KOPT-K1 (cell line): ENCODE measurements at regions not wholly inside any gene's neighbourhood (a gene's known extent, or its start where the extent isn't known, plus 50 kb on each side); places are given as distances from the start of the nearest gene placed in this dataset.
A peak's percentile ranks its signal among the peaks of the same experiment; 100 is the strongest.

Experiments used
- H3K27ac ChIP-seq: fragments of 200-600 bp; sonication (generic); 2 replicates; pipeline ENCODE4 v1.5.1; 2016; ENCODE audit warnings: antibody characterized with exemption, mild to moderate bottlenecking, low read depth, low read length; ENCODE audit not compliant: poor library complexity, severe bottlenecking
- H3K36me3 ChIP-seq: fragments of 200-600 bp; sonication (generic); 2 replicates; pipeline ENCODE4 v1.5.1; 2017; ENCODE audit warnings: antibody characterized with exemption, mild to moderate bottlenecking, low read length, moderate library complexity; ENCODE audit not compliant: insufficient read depth
- H3K9me3 ChIP-seq: fragments of 200-600 bp; sonication (generic); 2 replicates; pipeline ENCODE4 v1.5.1; 2017; ENCODE audit warnings: antibody characterized with exemption, low read length, mild to moderate bottlenecking; ENCODE audit not compliant: insufficient read depth, poor library complexity, severe bottlenecking

DNA sequence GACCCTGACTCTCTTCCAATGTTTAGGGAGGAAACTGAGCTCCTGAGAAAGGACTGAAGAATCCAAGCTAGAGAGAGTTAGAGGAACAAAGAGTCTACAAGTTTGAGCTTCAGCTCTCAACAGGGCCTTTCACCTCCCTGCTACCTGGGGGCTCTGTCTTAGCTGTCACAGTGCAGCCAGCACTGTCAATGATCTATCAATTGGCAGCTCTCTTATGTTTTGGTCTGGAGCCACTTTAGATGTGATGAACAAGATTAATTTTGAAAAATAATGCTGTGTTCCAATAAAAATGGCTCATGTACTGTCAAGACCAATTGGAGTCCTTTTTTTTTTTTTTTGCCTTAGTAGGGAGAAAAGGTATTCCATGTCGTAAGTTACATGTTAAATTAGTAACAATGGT is 215.8 kb upstream of the TRIB2 start:
- Histone ChIP-seq H3K27ac (peak overlapping the region; percentile 88), H3K36me3 (no peaks in the 10 kb centered on the region)

GRCh38 chr2:12501469-12502158 is 215.1 kb upstream of the TRIB2 start:
- H3K9me3 ChIP-seq: no peaks in the 10 kb centered on the region
- H3K36me3 ChIP-seq: no peaks in the 10 kb centered on the region
- peak overlapping the region; percentile 88 for H3K27ac ChIP-seq

More for the DNA sequence above, 215.8 kb upstream of the TRIB2 start:
- no peaks in the 10 kb centered on the region for H3K9me3 ChIP-seq

DNA sequence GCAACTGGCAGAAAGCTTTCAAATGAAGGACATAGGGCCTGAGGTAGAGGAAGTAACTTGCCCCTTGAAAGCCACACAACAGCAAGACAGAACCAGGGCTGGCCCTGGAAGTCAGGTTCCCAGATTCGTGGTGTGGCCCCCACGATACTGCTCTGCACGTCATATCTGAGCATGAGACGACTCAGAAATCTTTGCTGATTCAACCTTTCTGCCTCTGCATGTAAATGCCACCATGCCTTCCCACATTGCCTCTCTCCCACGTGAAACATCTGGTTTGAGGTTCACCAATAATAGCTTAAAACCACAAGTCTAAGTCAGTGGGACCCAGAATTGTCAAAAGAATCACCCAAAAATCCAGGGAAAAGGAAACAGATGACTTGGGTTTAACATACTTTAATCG is 214.0 kb upstream of the TRIB2 start:
- Histone ChIP-seq H3K9me3 (no peaks in the 10 kb centered on the region), H3K27ac (peak overlapping the region; percentile 88)

DNA sequence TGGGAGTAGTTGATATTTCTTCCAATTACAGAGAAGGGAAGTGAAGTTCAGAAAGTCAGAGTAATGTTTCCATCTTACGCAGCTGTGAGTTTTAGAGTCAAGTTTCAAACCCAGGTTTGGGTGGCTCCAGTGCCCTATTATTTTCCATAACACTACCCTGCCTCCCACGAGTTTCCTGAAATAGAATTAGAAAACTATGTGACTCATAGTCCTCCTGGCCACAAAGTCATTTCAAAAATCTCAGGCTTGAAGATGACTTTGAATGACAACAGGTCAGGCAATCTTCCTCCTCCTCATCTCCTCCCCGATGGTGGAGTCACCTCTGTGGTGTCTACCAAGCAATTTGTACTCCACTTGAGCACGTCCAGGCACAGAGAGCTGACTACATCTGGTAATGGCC is 212.3 kb upstream of the TRIB2 start:
- Histone ChIP-seq H3K36me3 (no peaks in the 10 kb centered on the region), H3K27ac (peak overlapping the region; percentile 88), H3K9me3 (peaks cover 2% of the 10 kb centered on the region)

More for the DNA sequence above, 214.0 kb upstream of the TRIB2 start:
- H3K36me3 ChIP-seq: no peaks in the 10 kb centered on the region

GRCh38 chr2:12506846-12507245 is 209.9 kb upstream of the TRIB2 start:
- H3K9me3 ChIP-seq: peaks cover 8% of the 10 kb centered on the region
- H3K27ac ChIP-seq: peak overlapping the region; percentile 88
- H3K36me3 ChIP-seq: no peaks in the 10 kb centered on the region

GRCh38 chr2:12507295-12507694 is 209.4 kb upstream of the TRIB2 start:
- no peaks in the 10 kb centered on the region for H3K36me3 ChIP-seq
- peaks cover 8% of the 10 kb centered on the region for H3K9me3 ChIP-seq
- H3K27ac ChIP-seq: peak overlapping the region; percentile 88

GRCh38 chr2:12510070-12510469 is 206.7 kb upstream of the TRIB2 start:
- H3K27ac ChIP-seq: peak overlapping the region; percentile 41
- no peaks in the 10 kb centered on the region for H3K36me3 ChIP-seq
- H3K9me3 ChIP-seq: peaks cover 8% of the 10 kb centered on the region

DNA sequence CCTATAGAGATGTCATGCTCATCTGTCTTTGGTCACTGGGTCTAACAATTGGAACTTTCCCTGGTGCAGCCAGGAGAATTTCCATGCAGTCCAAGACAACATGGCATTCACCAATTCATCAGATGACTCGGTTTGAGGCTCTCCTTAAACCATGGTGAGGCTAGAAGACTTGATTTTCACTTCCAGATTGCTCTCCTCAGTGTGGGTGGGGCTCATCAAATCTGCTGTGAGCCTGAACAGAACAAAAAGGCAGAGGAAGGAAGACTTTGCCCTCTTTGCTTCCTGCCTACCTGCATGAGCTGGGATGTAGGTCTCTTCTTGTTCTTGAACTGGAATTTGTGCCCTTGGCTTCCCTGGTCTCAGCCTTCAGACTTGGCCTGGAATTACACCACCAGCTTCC is 203.4 kb upstream of the TRIB2 start:
- Histone ChIP-seq H3K36me3 (no peaks in the 10 kb centered on the region), H3K9me3 (peaks cover 8% of the 10 kb centered on the region), H3K27ac (peak overlapping the region; percentile 94)

GRCh38 chr2:12514168-12514567 is 202.6 kb upstream of the TRIB2 start:
- H3K27ac ChIP-seq: peak overlapping the region; percentile 94
- H3K36me3 ChIP-seq: no peaks in the 10 kb centered on the region
- peaks cover 8% of the 10 kb centered on the region for H3K9me3 ChIP-seq

- peak overlapping the region; percentile 94 for H3K27ac ChIP-seq
- H3K9me3 ChIP-seq: peaks cover 2% of the 10 kb centered on the region
- H3K36me3 ChIP-seq: no peaks in the 10 kb centered on the region
Measured at GRCh38 chr2:12514631-12515437, 201.9 kb upstream of the TRIB2 start.

- Histone ChIP-seq H3K36me3 (no peaks in the 10 kb centered on the region), H3K27ac (peak overlapping the region; percentile 94), H3K9me3 (no peaks in the 10 kb centered on the region)
Measured at GRCh38 chr2:12515871-12516270, 200.9 kb upstream of the TRIB2 start.

DNA sequence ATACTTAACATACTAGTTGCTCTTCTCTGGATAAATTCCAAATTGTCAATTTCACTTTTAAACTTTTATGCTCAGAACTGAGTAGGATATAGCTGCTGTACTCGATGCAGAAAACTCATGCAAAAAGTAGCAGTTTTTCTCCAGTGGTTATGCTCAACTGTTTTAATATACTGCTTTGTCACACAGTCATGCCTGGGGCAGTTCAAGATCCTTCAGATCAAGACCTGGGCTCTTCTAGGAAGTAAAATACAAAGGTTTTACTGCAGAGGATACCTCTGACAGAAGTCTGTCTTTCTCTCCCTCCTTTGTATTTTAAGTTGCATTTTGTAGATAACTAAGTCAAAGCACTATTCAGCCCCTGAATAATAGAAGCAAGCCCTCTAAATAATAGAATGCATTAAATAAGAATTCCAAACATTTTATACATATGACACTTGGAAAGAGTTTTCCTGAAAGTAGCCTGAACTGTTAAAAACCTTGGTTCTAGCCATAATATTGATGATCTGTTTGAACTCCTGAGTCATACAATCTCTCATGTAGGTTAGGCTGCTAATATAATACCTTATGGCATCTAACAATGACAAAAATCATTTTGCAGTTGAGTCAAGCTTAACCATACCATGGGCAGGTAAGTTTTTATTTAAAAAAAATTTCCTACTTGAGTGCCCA is 183.3 kb upstream of the TRIB2 start:
- H3K9me3 ChIP-seq: no peaks in the 10 kb centered on the region
- no peaks in the 10 kb centered on the region for H3K36me3 ChIP-seq
- H3K27ac ChIP-seq: peak overlapping the region; percentile 41

DNA sequence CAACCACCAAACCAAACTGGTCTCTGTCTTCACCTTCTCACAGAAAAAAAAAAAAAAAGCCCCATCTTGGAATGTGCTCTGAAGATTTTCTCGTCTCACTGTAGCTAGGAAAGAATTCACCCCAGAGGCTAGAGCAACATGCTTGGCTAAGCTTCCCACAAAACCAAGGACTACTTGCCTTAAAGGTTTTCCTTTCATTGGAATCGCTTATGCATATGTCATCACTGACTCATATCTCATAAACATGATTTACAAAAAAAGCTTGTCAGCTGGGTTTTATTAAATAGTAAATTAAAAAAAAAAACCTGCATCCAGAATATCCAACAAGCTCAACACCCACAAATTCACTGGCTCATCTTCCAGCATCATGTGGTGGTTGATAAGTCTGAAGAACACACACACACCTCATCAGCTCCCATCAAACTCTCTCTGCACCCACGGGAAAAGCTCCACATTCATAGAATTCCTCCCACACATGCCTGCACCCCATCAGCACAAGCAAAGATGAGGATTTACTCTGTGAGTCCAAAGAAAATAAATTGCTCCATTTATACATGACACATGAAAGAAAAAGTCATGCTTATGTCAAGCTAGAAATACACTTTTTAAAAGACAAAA is 182.0 kb upstream of the TRIB2 start:
- Histone ChIP-seq H3K36me3 (no peaks in the 10 kb centered on the region), H3K27ac (peak overlapping the region; percentile 41), H3K9me3 (no peaks in the 10 kb centered on the region)

- Histone ChIP-seq H3K9me3 (no peaks in the 10 kb centered on the region), H3K36me3 (no peaks in the 10 kb centered on the region), H3K27ac (no peak overlapping the region)
Measured at GRCh38 chr2:12536976-12537375, 179.8 kb upstream of the TRIB2 start.

DNA sequence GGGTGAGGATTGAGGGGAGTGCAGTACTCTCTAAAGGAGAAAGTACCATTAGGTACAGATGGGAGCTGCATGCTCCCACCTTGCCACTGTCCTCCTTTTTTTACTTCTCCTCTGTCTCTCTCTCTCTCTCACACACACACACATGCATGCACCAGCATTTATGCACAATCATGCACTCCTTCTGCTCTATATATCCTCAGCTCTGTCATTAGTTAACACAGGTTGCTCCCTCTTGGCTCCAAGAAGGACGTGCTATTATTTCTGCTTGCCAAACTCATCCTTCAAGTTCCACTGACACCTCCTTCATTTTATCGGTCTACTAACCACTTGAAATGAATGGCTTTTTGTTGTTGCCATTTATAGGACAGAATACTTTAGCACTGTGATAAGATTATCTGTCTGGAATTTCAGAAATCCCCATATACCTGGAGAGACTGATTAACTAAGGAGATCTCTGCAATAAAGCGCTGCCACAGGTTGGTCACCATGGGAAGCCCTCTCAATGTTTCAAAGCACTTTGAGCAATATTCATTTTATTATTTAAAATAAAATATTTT is 178.5 kb upstream of the TRIB2 start:
- Histone ChIP-seq H3K36me3 (no peaks in the 10 kb centered on the region), H3K9me3 (no peaks in the 10 kb centered on the region), H3K27ac (no peak overlapping the region)
